Memory B cell (primary cell): ENCODE measurements at regions not wholly inside any gene's neighbourhood (a gene's known extent, or its start where the extent isn't known, plus 50 kb on each side); places are given as distances from the start of the nearest gene placed in this dataset.

Experiments used
- ATAC-seq: fragments of 150-1000 bp; cut with Tn5 transposase; 2 replicates; pipeline ENCODE4 v1.10.0; 2021; ENCODE audit warnings: low read depth, mild to moderate bottlenecking, moderate library complexity
- DNase-seq, 2 donors: peaks; one replicate each; pipeline ENCODE4 v3.0.0; 2022; ENCODE audit warnings: low spot score in 2 of 2
- H3K27ac Mint-ChIP-seq: one replicate; pipeline ENCODE4 v1.8.0; 2022; ENCODE audit warnings: mild to moderate bottlenecking, moderate library complexity, mixed read lengths
- H3K27me3 Mint-ChIP-seq: one replicate; pipeline ENCODE4 v1.8.0; 2022; ENCODE audit warnings: mixed read lengths
- H3K36me3 Mint-ChIP-seq: one replicate; pipeline ENCODE4 v1.8.0; 2022; ENCODE audit warnings: mild to moderate bottlenecking, mixed read lengths
- H3K4me1 Mint-ChIP-seq: one replicate; pipeline ENCODE4 v1.8.0; 2022; ENCODE audit warnings: mixed read lengths
- H3K4me3 Mint-ChIP-seq: one replicate; pipeline ENCODE4 v1.8.0; 2022; ENCODE audit warnings: mild to moderate bottlenecking, moderate library complexity, mixed read lengths
- H3K9me3 Mint-ChIP-seq: one replicate; pipeline ENCODE4 v1.8.0; 2022; ENCODE audit warnings: mixed read lengths

DNA sequence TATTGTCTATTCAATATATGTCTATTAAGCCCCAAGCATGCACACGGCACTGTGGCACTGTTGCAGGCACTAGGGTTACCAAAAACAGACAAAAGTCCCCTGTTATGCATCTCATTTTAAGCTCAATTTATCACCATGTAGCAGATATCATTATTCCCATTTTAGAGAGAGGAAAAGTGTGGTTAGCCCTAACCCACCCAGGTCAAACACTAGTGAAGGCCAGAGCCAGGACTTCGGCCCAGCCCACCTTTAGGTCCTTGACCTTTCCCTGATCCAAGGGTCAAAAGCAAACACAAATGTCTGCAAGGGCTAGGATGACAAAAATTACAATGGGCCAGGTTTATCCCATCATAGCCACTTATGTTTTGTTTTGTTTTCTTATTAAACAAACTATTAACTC lies 130.3 kb upstream of the NUDT7 start:
- no peak overlapping the region for H3K27ac Mint-ChIP-seq
- DNase-seq (no peak), ATAC-seq (no peak)
- no peak overlapping the region for H3K4me3 Mint-ChIP-seq
- peaks cover 2% of the 10 kb centered on the region for H3K9me3 Mint-ChIP-seq
- H3K27me3 Mint-ChIP-seq, result peaks cover 6% of the 10 kb centered on the region
- H3K4me1 Mint-ChIP-seq, result no peaks in the 10 kb centered on the region
- no peaks in the 10 kb centered on the region for H3K36me3 Mint-ChIP-seq

GRCh38 chr16:77594057-77594456 lies 128.3 kb upstream of the NUDT7 start:
- H3K9me3 Mint-ChIP-seq, result peaks cover 6% of the 10 kb centered on the region
- H3K36me3 Mint-ChIP-seq, result no peaks in the 10 kb centered on the region

DNA sequence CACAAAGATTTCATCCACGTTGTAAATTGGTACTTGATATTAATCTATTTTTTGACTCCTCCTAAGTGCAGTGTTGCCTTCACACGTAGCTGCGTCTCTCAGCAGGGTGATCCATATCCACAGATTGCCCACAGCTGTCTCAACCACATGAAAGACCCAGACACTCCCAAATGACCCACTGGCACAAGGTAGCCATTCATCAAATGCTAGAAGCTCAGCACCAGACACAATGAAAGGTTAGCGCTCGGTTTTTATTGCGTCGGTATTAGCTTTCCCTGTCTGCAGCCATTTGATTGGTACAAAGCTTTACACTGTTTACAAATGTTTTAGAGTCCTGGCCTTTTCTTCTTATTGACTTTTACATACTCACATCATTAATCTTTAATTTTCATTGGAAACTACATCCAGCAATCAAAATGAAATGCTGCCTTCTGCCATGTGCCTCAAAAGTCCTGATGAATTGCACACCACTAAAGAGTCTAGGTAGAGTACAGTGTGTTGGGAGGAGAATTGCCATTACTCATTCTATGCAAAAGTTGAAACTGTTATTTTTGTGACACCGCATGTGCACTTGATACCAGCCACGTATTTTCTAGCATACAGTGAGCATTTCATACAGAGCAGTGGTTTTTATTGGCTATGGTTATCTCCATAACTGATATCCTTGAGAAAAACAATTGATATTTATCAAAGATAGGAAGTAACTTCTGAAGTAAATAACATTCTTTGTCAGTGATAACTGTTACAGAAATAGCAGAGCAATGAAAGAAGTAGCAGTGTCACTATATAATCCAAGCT lies 127.3 kb upstream of the NUDT7 start:
- Mint-ChIP-seq H3K4me1 (no peaks in the 10 kb centered on the region), H3K36me3 (no peaks in the 10 kb centered on the region), H3K9me3 (peaks cover 6% of the 10 kb centered on the region), H3K27me3 (peaks cover 4% of the 10 kb centered on the region), H3K4me3 (no peak overlapping the region), H3K27ac (no peak overlapping the region)
- DNase-seq (no peak), ATAC-seq (no peak)

More at GRCh38 chr16:77594057-77594456, 128.3 kb upstream of the NUDT7 start:
- no peak for ATAC-seq
- Mint-ChIP-seq H3K4me3 (no peak overlapping the region), H3K4me1 (no peaks in the 10 kb centered on the region), H3K27ac (no peak overlapping the region), H3K27me3 (peaks cover 4% of the 10 kb centered on the region)
- no peak for DNase-seq

DNA sequence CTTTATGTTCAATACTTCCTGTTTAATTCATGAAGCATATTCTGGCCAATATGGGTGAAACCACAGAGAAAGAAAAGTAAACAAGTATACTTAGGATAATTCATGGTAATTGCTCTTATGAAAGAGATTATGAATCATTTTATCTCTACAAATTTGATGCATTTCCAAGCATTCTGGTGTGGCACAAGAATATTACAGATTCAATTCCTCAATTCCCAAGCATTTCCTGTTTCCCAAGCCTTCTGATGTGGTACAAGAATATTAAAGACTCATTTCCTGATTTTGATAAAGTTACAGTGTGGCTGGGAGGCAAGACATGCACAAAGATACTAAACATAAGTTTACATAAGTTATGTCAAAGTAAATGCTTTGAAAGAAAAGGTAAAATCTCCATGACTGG lies 126.1 kb upstream of the NUDT7 start:
- no peaks in the 10 kb centered on the region for H3K36me3 Mint-ChIP-seq
- no peaks in the 10 kb centered on the region for H3K4me1 Mint-ChIP-seq
- H3K9me3 Mint-ChIP-seq, result peaks cover 7% of the 10 kb centered on the region
- ATAC-seq (no peak), DNase-seq (no peak)
- H3K27ac Mint-ChIP-seq, result no peak overlapping the region
- H3K4me3 Mint-ChIP-seq, result no peak overlapping the region
- peaks cover 4% of the 10 kb centered on the region for H3K27me3 Mint-ChIP-seq

GRCh38 chr16:77599793-77600415 lies 122.4 kb upstream of the NUDT7 start:
- no peak for DNase-seq
- no peak for ATAC-seq
- H3K27me3 Mint-ChIP-seq, result peaks cover 4% of the 10 kb centered on the region

GRCh38 chr16:77600555-77600954 lies 121.8 kb upstream of the NUDT7 start:
- Mint-ChIP-seq H3K9me3 (peaks cover 7% of the 10 kb centered on the region), H3K27me3 (peaks cover 4% of the 10 kb centered on the region), H3K27ac (no peak overlapping the region), H3K4me1 (no peaks in the 10 kb centered on the region), H3K36me3 (no peaks in the 10 kb centered on the region), H3K4me3 (no peak overlapping the region)
- ATAC-seq (no peak), DNase-seq (no peak)

More at GRCh38 chr16:77599793-77600415, 122.4 kb upstream of the NUDT7 start:
- H3K4me1 Mint-ChIP-seq, result no peaks in the 10 kb centered on the region
- no peaks in the 10 kb centered on the region for H3K36me3 Mint-ChIP-seq
- peaks cover 7% of the 10 kb centered on the region for H3K9me3 Mint-ChIP-seq
- H3K27ac Mint-ChIP-seq, result no peak overlapping the region
- no peak overlapping the region for H3K4me3 Mint-ChIP-seq

- H3K4me3 Mint-ChIP-seq, result no peak overlapping the region
- ATAC-seq (no peak), DNase-seq (no peak)
- no peak overlapping the region for H3K27ac Mint-ChIP-seq
- H3K36me3 Mint-ChIP-seq, result no peaks in the 10 kb centered on the region
- H3K9me3 Mint-ChIP-seq, result peaks cover 1% of the 10 kb centered on the region
- no peaks in the 10 kb centered on the region for H3K4me1 Mint-ChIP-seq
- peaks cover 1% of the 10 kb centered on the region for H3K27me3 Mint-ChIP-seq
These were observed 118.7 kb upstream of the NUDT7 start for GRCh38 chr16:77603656-77604055.

DNA sequence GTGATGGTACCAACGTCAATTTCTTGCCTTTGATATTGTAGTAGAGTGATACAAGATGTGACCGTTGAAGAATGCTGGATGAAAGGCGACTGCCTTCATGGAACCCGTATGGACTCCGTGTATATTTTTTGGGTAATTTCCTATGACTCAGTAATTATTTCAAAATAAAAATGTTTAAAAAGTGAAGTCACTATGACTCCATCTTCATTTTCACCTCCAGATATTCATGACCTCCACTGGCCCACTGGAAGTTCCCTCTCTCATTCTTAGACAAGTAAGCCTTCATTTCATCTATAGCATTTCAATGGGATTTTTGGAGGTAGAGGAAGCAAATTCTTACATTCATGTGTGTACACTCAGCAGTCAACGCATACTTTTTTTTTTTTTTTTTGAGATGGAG lies 111.8 kb upstream of the NUDT7 start:
- no peaks in the 10 kb centered on the region for H3K4me1 Mint-ChIP-seq

GRCh38 chr16:77611386-77611785 lies 110.9 kb upstream of the NUDT7 start:
- H3K4me3 Mint-ChIP-seq, result no peak overlapping the region
- H3K27ac Mint-ChIP-seq, result no peak overlapping the region
- DNase-seq, result no peak
- no peaks in the 10 kb centered on the region for H3K4me1 Mint-ChIP-seq
- ATAC-seq, result no peak
- H3K9me3 Mint-ChIP-seq, result peaks cover 2% of the 10 kb centered on the region
- H3K27me3 Mint-ChIP-seq, result no peaks in the 10 kb centered on the region
- no peaks in the 10 kb centered on the region for H3K36me3 Mint-ChIP-seq

More for the DNA sequence above, 111.8 kb upstream of the NUDT7 start:
- no peaks in the 10 kb centered on the region for H3K36me3 Mint-ChIP-seq
- ATAC-seq (no peak), DNase-seq (no peak)
- H3K27me3 Mint-ChIP-seq, result peaks cover 1% of the 10 kb centered on the region
- H3K4me3 Mint-ChIP-seq, result no peak overlapping the region
- H3K27ac Mint-ChIP-seq, result no peak overlapping the region
- H3K9me3 Mint-ChIP-seq, result peaks cover 2% of the 10 kb centered on the region

GRCh38 chr16:77612596-77612995 lies 109.7 kb upstream of the NUDT7 start:
- H3K4me1 Mint-ChIP-seq, result no peaks in the 10 kb centered on the region
- H3K9me3 Mint-ChIP-seq, result peaks cover 2% of the 10 kb centered on the region
- no peaks in the 10 kb centered on the region for H3K36me3 Mint-ChIP-seq
- no peaks in the 10 kb centered on the region for H3K27me3 Mint-ChIP-seq
- ATAC-seq (no peak), DNase-seq (no peak)
- H3K27ac Mint-ChIP-seq, result no peak overlapping the region
- no peak overlapping the region for H3K4me3 Mint-ChIP-seq

DNA sequence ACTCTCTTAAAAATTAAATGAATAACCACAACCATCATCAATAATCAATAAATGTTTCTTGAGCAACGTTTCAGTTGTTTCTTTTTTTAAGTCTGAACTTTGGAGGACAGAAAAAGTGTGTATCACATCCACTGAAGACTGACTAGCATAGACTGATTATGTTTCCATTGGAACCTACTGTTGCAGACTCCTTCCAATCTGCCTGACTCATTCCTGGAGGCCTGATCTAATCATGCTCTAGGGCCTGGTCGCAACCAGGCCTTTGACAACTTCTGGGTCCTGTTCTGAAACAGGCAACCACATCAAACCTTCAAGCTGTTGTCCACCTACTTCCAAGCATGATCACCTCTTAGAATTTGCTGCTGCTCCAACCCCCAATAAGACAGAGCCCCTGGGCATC lies 109.2 kb upstream of the NUDT7 start:
- H3K27me3 Mint-ChIP-seq, result peaks cover 2% of the 10 kb centered on the region
- no peak overlapping the region for H3K4me3 Mint-ChIP-seq
- no peak for ATAC-seq
- H3K27ac Mint-ChIP-seq, result no peak overlapping the region
- DNase-seq, result no peak
- no peaks in the 10 kb centered on the region for H3K4me1 Mint-ChIP-seq
- H3K36me3 Mint-ChIP-seq, result no peaks in the 10 kb centered on the region
- peaks cover 2% of the 10 kb centered on the region for H3K9me3 Mint-ChIP-seq

GRCh38 chr16:77617553-77617952 lies 104.8 kb upstream of the NUDT7 start:
- H3K36me3 Mint-ChIP-seq, result no peaks in the 10 kb centered on the region
- DNase-seq (no peak), ATAC-seq (no peak)
- no peak overlapping the region for H3K4me3 Mint-ChIP-seq
- H3K27ac Mint-ChIP-seq, result no peak overlapping the region
- peaks cover 5% of the 10 kb centered on the region for H3K27me3 Mint-ChIP-seq
- peaks cover 2% of the 10 kb centered on the region for H3K9me3 Mint-ChIP-seq
- H3K4me1 Mint-ChIP-seq, result no peaks in the 10 kb centered on the region

DNA sequence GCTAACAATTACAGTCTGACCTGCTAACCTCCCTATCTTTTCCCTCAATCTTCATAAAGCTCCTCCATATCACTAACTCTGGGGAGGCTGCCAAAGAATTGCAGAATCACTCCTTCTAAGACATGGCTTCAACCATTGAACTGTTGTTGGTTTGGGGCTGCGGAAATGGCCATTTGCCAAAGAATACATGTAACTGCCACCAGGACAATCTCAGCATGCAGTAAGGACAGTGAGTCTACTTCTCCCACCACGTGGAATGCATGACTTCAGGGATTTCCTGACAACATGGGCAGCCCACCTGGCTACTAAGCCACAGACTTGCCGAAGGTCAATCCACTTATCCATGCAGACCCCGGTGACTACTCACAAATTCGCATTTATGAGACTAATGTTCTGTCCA lies 104.3 kb upstream of the NUDT7 start:
- H3K36me3 Mint-ChIP-seq, result no peaks in the 10 kb centered on the region

DNA sequence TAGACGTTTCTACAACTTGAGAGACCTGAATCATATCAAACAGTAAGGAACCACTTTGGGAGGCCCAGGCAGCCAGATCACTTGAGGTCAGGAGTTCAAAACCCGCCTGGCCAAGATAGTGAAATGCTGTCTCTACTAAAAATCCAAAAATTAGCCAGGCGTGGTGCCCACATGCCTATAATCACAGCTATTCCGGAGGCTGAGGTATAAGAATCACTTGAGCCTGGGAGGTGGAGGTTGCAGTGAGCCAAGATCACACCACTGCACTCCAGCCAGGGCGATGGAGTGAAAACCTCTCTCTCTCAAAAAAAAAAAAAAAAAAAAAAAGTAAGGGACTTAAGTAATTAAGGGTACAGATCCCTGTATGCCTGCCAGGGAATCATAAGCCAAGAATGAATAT lies 103.4 kb upstream of the NUDT7 start:
- Mint-ChIP-seq H3K4me3 (no peak overlapping the region), H3K27me3 (peaks cover 5% of the 10 kb centered on the region), H3K36me3 (no peaks in the 10 kb centered on the region), H3K27ac (no peak overlapping the region), H3K9me3 (peaks cover 2% of the 10 kb centered on the region), H3K4me1 (no peaks in the 10 kb centered on the region)
- no peak for ATAC-seq
- no peak for DNase-seq

More for the DNA sequence above, 104.3 kb upstream of the NUDT7 start:
- Mint-ChIP-seq H3K4me3 (no peak overlapping the region), H3K9me3 (peaks cover 2% of the 10 kb centered on the region), H3K27me3 (peaks cover 5% of the 10 kb centered on the region), H3K4me1 (no peaks in the 10 kb centered on the region), H3K27ac (no peak overlapping the region)
- ATAC-seq, result no peak
- DNase-seq, result no peak

DNA sequence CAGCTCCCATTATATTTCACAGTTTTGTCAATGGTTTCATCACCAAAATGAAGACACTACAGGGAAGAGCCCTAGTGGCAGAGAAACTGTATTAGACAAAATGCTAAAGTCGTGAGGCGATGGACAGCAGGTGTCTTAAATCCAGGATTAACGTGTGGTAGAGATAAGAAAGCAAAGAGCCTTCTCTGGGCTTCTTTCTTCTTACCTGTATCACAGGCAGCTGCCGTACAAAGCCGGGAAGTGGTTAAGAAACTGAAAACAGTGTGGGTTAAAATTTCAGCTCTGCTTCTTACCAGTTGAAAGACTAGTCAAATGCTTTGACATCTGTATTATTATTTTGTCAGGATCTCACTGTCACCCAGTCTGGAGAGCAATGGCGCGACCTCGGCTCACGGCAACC lies 98.2 kb upstream of the NUDT7 start:
- Mint-ChIP-seq H3K9me3 (no peaks in the 10 kb centered on the region), H3K4me3 (no peak overlapping the region), H3K27ac (no peak overlapping the region), H3K4me1 (no peaks in the 10 kb centered on the region), H3K27me3 (peaks cover 2% of the 10 kb centered on the region), H3K36me3 (no peaks in the 10 kb centered on the region)
- DNase-seq (no peak), ATAC-seq (no peak)
